ENCODE measurements at regions not wholly inside any gene's neighbourhood (a gene's known extent, or its start where the extent isn't known, plus 50 kb on each side); places are given as distances from the start of the nearest gene placed in this dataset.

DNA sequence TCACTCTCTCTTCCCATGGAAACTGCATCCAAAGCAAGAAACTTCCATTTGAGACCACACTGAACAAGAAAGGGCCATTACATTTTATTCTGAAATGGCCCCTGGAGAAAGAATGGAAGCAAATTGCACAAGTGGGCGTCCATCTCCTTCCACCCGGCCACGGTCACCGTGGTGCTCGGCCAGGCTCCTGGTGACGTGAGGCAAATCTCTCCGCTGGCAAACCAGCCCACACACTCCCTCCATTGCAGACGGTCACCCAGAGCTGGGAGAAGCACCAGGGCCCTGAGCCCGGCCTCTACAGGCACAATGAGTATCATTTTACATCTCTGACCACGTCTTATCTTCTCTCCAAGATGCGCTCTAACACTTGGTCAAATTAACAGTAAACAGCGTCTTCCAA lies 126.1 kb upstream of the FAM20C start:
- H3K4me1 ChIP-seq (ENCODE audit: control insufficient read depth in 1 of 2, insufficient read depth in 2 of 2, low read length in 2 of 2), result peaks cover 22 to 50% of the 10 kb centered on the region in 2 donors
- intact Hi-C loops (cut with micrococcal nuclease), result no loop called here
- H2AFZ ChIP-seq (ENCODE audit: insufficient read depth, low read depth, low read length, poor library complexity, severe bottlenecking), result no peak overlapping the region
- H3K4me3 ChIP-seq (replicated peaks in 1 of 3; ENCODE audit: low read depth in 2 of 3, low read length in 3 of 3), result no peak overlapping the region
- over 99% methylated on average over 12 of the region's 12 CpGs for WGBS (ENCODE audit: insufficient coverage)
- Mint-ChIP-seq H3K36me3 (no peaks in the 10 kb centered on the region), H3K27ac (peak overlapping the region in 1 of 7 donors; percentile 12), H3K4me1 (peaks cover 49% of the 10 kb centered on the region), H3K9me3 (peaks cover 0 to 2% (median 0%) of the 10 kb centered on the region in 7 donors), H3K4me3 (no peak overlapping the region), H3K27me3 (ENCODE audit: low read depth in 3 of 3) (peaks cover 5 to 11% (median 8%) of the 10 kb centered on the region in 3 donors)
- no peak for DNase-seq
- H3K36me3 ChIP-seq (replicated peaks in 1 of 2; ENCODE audit: control insufficient read depth in 1 of 2, insufficient read depth in 2 of 2, low read length in 2 of 2), result no peaks in the 10 kb centered on the region
- H3K4me2 ChIP-seq (replicated peaks; ENCODE audit: extremely low read depth, low read length, poor library complexity, severe bottlenecking), result no peak overlapping the region
- H3K27me3 ChIP-seq (ENCODE audit: control insufficient read depth in 2 of 2, insufficient read depth in 2 of 2, low read length in 2 of 2), result no peaks in the 10 kb centered on the region
- TF ChIP-seq, protein P1, sequence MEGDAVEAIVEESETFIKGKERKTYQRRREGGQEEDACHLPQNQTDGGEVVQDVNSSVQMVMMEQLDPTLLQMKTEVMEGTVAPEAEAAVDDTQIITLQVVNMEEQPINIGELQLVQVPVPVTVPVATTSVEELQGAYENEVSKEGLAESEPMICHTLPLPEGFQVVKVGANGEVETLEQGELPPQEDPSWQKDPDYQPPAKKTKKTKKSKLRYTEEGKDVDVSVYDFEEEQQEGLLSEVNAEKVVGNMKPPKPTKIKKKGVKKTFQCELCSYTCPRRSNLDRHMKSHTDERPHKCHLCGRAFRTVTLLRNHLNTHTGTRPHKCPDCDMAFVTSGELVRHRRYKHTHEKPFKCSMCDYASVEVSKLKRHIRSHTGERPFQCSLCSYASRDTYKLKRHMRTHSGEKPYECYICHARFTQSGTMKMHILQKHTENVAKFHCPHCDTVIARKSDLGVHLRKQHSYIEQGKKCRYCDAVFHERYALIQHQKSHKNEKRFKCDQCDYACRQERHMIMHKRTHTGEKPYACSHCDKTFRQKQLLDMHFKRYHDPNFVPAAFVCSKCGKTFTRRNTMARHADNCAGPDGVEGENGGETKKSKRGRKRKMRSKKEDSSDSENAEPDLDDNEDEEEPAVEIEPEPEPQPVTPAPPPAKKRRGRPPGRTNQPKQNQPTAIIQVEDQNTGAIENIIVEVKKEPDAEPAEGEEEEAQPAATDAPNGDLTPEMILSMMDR (IDR thresholded peaks at IDR 0.05), result no peak
- no peaks in the 10 kb centered on the region for H4K20me1 ChIP-seq (ENCODE audit: insufficient read depth, low read length)
- no peak overlapping the region for H3K27ac ChIP-seq (ENCODE audit: low read depth in 1 of 2, low read length in 2 of 2)
- no peaks in the 10 kb centered on the region for H3K79me2 ChIP-seq (ENCODE audit: insufficient read depth, low read length)
- H3K9ac ChIP-seq (ENCODE audit: insufficient read depth, low read length, poor library complexity, severe bottlenecking), result no peak overlapping the region
- H3K9me3 ChIP-seq (replicated peaks in 1 of 2; ENCODE audit: control insufficient read depth in 1 of 2, insufficient read depth in 1 of 2, low read length in 2 of 2), result no peaks in the 10 kb centered on the region

DNA sequence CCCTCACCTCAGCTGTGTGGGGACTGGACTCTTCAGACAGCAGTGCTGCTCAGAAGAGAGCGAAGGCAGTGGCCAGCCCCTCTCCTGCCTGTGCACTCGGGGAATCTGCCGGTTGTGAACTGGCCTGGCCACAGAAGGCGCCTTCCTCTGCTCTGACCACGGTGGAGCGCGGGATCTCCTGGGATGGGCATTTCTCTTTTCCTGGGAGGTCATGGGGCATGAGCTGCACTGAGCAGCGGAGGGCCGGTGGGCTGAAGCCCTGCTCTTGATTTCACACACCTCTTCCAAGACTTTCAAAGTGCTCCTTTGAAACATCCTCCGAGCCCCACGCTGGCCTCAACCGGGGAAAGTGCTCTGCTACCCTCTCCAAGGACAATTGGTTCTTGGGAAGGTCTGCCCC lies 125.6 kb upstream of the FAM20C start:
- 88% methylated on average over 9 of the region's 12 CpGs for WGBS (ENCODE audit: insufficient coverage)

More for the DNA sequence above, 125.6 kb upstream of the FAM20C start:
- Histone ChIP-seq H3K9me3 (replicated peaks in 1 of 2; ENCODE audit: control insufficient read depth in 1 of 2, insufficient read depth in 1 of 2, low read length in 2 of 2) (no peaks in the 10 kb centered on the region), H3K36me3 (replicated peaks in 1 of 2; ENCODE audit: control insufficient read depth in 1 of 2, insufficient read depth in 2 of 2, low read length in 2 of 2) (no peaks in the 10 kb centered on the region), H4K20me1 (ENCODE audit: insufficient read depth, low read length) (no peaks in the 10 kb centered on the region), H3K4me2 (replicated peaks; ENCODE audit: extremely low read depth, low read length, poor library complexity, severe bottlenecking) (no peak overlapping the region), H3K4me1 (ENCODE audit: control insufficient read depth in 1 of 2, insufficient read depth in 2 of 2, low read length in 2 of 2) (peaks cover 21 to 48% of the 10 kb centered on the region in 2 donors), H3K27me3 (ENCODE audit: control insufficient read depth in 2 of 2, insufficient read depth in 2 of 2, low read length in 2 of 2) (no peaks in the 10 kb centered on the region), H3K4me3 (replicated peaks in 1 of 3; ENCODE audit: low read depth in 2 of 3, low read length in 3 of 3) (no peak overlapping the region), H2AFZ (ENCODE audit: insufficient read depth, low read depth, low read length, poor library complexity, severe bottlenecking) (no peak overlapping the region), H3K79me2 (ENCODE audit: insufficient read depth, low read length) (no peaks in the 10 kb centered on the region), H3K9ac (ENCODE audit: insufficient read depth, low read length, poor library complexity, severe bottlenecking) (no peak overlapping the region), H3K27ac (ENCODE audit: low read depth in 1 of 2, low read length in 2 of 2) (no peak overlapping the region)
- peak overlapping the region in 1 of 7 donors; percentile 12 for H3K27ac Mint-ChIP-seq
- DNase-seq, result no peak
- H3K36me3 Mint-ChIP-seq, result no peaks in the 10 kb centered on the region
- intact Hi-C loops (cut with micrococcal nuclease), result no loop called here
- TF ChIP-seq, protein P1 (IDR thresholded peaks at IDR 0.05), result no peak
- H3K27me3 Mint-ChIP-seq (ENCODE audit: low read depth in 3 of 3), result peaks cover 5 to 10% (median 8%) of the 10 kb centered on the region in 3 donors
- peaks cover 48% of the 10 kb centered on the region for H3K4me1 Mint-ChIP-seq
- no peak overlapping the region for H3K4me3 Mint-ChIP-seq
- H3K9me3 Mint-ChIP-seq, result peaks cover 0 to 2% (median 0%) of the 10 kb centered on the region in 7 donors

Data from CD14-positive monocyte (primary cell).